ENCODE measurements at regions not wholly inside any gene's neighbourhood (a gene's known extent, or its start where the extent isn't known, plus 50 kb on each side); places are given as distances from the start of the nearest gene placed in this dataset.
"Not testable (repeated sequence)": the region's sequence is repeated elsewhere in the genome, so short reads cannot be mapped to it uniquely, and the experiment has no call there.

GRCh38 chr4:166153548-166153947, 280.5 kb downstream of the TLL1 start:
- DNase-seq, result no peak

DNA sequence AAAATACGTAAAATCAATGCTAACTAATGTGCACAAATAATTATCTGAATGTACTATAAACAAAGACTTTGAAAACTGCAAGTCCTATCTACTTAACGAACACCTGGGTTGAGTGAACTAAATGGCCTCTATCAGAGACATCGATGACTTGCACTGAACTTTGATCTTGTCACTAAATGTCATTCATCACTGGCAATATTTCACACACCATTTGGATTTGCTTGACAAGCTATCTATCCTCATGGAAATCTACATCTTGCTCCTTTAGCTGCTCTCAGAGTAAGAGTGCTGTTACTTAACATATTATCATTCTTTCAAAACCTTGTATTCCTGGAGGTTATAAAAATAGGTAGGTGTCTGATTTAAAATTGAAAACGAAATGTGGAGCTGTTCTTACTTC, 289.3 kb downstream of the TLL1 start:
- no peak for DNase-seq

- DNase-seq, result peak in 1 of 2 donors; percentile 58
Measured at GRCh38 chr4:166165829-166166420, 292.9 kb downstream of the TLL1 start.

DNA sequence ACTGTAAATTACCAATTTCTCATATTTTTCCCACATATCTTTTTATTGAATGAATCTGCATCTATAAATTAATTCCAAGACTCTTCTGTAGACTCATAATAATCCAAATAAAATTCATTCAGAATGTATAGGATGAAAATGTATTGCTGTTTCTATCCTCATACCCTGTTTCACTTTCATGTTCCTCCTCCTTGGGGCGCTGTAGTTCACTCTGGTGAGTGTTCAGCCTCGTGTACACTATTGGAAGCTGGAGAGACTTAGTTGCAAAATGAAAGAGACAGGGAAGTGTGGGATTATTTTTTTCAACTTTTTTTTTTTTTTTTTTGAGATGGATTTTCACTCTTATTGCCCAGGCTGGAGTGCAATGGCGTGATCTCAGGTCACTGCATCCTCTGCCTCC, 296.1 kb downstream of the TLL1 start:
- DNase-seq, result no peak

DNA sequence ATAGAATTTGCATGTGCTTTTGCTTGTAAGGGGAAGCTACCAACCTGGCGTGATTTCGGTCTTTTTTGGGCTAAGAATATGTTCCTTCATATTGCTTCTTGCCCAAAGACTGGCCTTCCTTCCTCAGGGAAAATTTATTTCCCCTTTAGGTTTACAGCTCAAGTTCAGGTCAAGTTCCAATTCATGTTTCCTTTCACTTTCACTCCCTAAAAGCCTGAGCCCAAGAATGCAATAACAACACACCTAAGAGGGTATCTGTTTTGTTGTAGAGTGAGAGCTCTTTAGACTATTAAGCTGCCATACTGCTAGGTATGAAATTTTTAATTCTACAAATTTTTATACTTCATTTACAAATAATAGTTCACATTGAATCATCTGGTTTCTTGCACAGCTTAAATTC, 299.6 kb downstream of the TLL1 start:
- DNase-seq, result no peak

GRCh38 chr4:166174717-166175490, 301.9 kb downstream of the TLL1 start:
- no peak for DNase-seq

- DNase-seq, result no peak
Measured at GRCh38 chr4:166182145-166182544, 309.1 kb downstream of the TLL1 start.

DNA sequence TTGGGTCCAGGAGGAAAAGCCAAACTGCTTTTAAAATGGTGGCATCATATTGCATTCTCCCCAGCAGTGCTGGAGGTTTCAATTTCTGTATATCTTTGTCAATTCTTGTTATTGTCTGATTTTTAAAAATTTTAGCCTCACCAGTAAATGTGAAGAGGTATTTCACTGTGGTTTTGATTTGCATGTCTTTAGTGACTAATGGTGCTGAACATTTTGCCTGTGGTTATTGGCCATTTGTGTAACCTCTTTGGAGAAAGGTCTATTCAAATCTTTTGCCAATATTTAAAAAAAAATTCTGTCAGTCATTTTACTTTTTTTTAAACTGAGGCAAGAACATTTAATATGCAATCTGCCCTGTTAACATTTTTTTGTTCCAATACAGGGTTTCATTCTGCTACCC, 322.1 kb downstream of the TLL1 start:
- DNase-seq, result no peak

- DNase-seq, result no peak
Measured at GRCh38 chr4:166197166-166197565, 324.1 kb downstream of the TLL1 start.

- no peak for DNase-seq
Measured at GRCh38 chr4:166198041-166198440, 325.0 kb downstream of the TLL1 start.

- DNase-seq, result no peak
Measured at GRCh38 chr4:166198516-166199310, 325.7 kb downstream of the TLL1 start.

- no peak for DNase-seq
Measured at GRCh38 chr4:166202991-166203390, 330.0 kb downstream of the TLL1 start.

- DNase-seq, result not testable (repeated sequence)
Measured at GRCh38 chr4:166212326-166212725, 339.3 kb downstream of the TLL1 start.

GRCh38 chr4:166222271-166222670, 349.2 kb downstream of the TLL1 start:
- no peak for DNase-seq

DNA sequence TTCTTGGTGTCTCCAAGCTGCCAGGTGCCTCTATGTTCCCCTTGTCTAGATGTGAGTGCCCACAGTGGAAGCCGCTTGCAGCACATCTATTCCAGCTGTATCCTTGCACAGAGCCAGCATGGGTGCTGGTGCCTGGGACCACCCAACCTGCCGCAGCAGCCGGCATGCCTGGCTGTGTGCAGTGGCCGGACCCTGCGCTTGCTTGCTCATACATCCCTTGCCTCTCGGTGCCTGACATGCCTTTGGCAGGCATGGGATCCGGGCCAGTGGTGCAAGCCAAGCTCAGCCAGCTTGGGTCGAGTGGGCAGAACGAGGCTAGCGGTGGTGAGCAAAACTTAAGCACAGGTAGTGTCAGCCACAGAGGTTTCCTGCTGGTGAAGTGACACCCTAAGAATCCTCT, 355.1 kb downstream of the TLL1 start:
- no peak for DNase-seq

DNA sequence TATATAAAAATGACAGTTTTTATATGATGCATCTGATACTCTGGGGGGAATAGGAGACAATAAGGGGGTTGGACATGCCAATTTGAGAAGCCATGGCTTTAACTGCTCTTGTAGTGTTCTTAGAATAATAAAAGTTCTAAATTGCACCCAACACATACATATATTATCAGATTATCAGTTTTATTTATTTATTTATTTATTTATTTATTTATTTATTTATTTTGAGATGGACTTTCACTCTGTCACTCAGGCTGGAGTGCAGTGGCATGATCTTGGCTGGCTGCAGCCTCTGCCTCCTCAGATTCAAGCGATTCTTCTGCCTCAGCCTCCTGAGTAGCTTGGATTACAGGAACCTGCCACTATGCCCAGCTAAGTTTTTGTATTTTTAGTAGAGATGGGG, 356.8 kb downstream of the TLL1 start:
- no peak for DNase-seq

DNA sequence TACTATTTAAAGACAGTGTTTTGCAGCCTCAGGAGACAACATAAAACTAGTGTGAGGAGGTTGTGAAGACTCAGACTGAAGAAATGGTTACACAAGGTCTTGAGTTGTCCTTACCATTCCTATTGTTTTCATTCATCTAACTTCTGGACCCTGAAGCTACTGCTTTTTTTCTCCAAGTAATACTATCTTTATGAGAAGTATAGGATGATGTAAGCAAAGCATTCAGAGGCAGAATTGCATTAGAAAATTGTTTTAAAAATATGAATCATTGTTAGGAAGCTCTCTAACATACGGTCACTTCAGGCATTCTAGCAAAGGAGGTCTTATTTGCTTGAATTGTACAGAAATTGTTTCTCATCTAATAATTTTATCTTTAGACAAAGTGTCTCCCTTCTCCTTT, 357.8 kb downstream of the TLL1 start:
- DNase-seq, result no peak

- DNase-seq, result no peak
Measured at GRCh38 chr4:166239354-166239753, 366.3 kb downstream of the TLL1 start.

GRCh38 chr4:166252487-166253402, 379.7 kb downstream of the TLL1 start:
- no peak for DNase-seq

DNA sequence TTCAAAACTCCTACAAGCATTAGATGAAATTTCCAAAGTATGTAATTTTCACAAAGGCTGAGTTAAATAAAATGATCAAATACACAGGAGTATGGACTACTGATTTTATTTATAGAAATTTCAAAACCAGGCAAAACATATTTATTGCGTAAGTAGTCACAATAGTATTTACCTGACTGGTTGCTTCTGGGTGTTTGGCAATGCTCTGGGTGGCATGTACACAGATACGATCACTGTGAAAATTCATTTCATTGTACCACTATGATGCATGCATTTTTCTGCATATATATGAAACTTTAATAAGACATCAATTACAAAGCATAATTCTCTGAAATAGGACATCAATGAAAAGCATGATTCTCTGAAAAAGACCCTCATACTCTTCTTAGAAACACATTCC, 384.2 kb downstream of the TLL1 start:
- DNase-seq, result no peak

GRCh38 chr4:166257891-166258290, 384.9 kb downstream of the TLL1 start:
- DNase-seq, result no peak

GRCh38 chr4:166259081-166259480, 386.0 kb downstream of the TLL1 start:
- no peak for DNase-seq
